Stomach (tissue), 4 donors: ENCODE measurements at regions not wholly inside any gene's neighbourhood (a gene's known extent, or its start where the extent isn't known, plus 50 kb on each side); places are given as distances from the start of the nearest gene placed in this dataset.

Source experiments
- CTCF ChIP-seq, 7 experiments: fragments of 450-650 bp in 4 of 7; fragments of 200-600 bp in 3 of 7; sonication (generic) in 3 of 7; IDR thresholded peaks; one replicate each; pipeline ENCODE4 v1.5.1; 2016 to 2019; ENCODE audit warnings: antibody characterized with exemption in 7 of 7, control low read depth in 2 of 7, mild to moderate bottlenecking in 1 of 7
- EP300 ChIP-seq: sonication (generic); formaldehyde crosslinking; IDR thresholded peaks from one replicate; pipeline ENCODE4 v1.6.1; 2017; ENCODE audit warnings: antibody characterized with exemption
- POLR2A ChIP-seq, 4 donors: fragments of 450-650 bp; IDR thresholded peaks; one replicate each; pipeline ENCODE4 v1.6.1; 2016; ENCODE audit warnings: antibody characterized with exemption in 4 of 4, control low read depth in 2 of 4, mild to moderate bottlenecking in 1 of 4, moderate library complexity in 1 of 4

GRCh38 chr2:610491-610890, 66.7 kb downstream of the TMEM18 start:
- no peak for TF ChIP-seq CTCF (IDR thresholded peaks at IDR 0.05)
- no peak for TF ChIP-seq EP300
- TF ChIP-seq POLR2A (IDR thresholded peaks at IDR 0.05), result no peak
